GM19438 (cell line): ENCODE measurements at regions not wholly inside any gene's neighbourhood (a gene's known extent, or its start where the extent isn't known, plus 50 kb on each side); places are given as distances from the start of the nearest gene placed in this dataset.

ENCODE experiments used
- ATAC-seq: cut with Tn5 transposase; IDR thresholded peaks from one replicate; pipeline ENCODE4 v1.9.1; 2021; ENCODE audit warnings: low read depth; ENCODE audit not compliant: unreplicated experiment

DNA sequence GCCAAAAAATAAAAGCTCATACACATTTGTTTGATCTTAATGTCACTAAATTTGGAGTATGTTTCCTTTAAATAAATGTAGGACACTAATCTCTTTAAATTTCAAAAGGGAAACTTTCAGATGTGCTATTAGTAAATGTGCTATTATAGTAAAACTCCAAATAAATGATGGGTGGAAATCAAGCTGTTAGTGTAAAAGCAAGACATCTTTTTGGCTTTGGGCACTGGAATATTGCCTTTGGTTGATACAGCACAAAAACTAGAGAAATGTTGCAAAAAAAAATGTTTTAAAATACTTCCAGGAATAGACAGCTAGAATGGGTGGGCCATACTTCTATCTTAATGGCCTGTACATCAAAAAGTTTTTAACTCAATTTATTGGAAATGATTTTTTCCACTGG, 151.6 kb downstream of the FBXO8 start:
- ATAC-seq, result no peak

GRCh38 chr4:174122705-174123104, 160.8 kb downstream of the FBXO8 start:
- no peak for ATAC-seq

DNA sequence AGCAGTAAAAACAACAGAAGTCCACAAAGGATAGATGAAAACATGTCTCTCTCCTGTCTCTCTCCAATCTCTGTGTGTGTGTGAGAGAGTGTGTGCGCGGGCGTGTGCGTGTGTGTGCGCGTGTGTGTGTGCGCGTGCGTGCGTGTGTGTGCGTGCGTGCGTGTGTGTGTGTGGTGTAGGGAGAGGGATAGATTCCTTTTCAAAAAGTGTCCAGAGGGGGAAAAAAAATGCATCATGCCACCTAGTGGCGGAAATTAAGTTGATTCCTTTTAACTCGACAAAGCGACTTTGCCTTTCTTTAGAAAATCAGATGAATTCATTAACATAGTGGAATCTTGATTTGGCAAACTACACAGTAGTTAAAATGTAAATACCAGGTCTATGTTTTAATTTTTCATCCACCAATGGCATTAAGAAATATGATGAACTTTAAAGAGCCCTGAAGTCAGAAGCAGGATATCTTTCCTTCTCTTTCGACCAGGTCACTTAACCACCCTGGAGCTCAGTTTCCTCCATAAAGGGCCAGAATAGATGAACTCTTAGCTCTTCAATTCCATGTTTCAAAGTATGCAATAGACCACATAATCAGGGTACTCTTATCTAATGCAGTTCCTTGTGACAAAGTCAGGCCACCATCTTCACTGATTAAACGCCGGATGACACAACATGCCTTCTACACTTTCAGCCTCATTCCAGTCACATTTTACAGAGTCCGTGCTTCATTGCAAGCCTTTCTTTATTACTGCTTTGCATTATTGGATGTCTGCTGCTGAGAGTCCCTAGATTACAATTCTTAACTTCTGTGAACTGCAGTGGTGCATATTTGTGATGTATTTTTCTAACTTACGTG, 162.8 kb downstream of the FBXO8 start:
- peak; percentile 74 for ATAC-seq

GRCh38 chr4:174119830-174120229, 163.6 kb downstream of the FBXO8 start:
- no peak for ATAC-seq

- no peak for ATAC-seq
These were observed 164.4 kb downstream of the FBXO8 start for GRCh38 chr4:174119051-174119450.

DNA sequence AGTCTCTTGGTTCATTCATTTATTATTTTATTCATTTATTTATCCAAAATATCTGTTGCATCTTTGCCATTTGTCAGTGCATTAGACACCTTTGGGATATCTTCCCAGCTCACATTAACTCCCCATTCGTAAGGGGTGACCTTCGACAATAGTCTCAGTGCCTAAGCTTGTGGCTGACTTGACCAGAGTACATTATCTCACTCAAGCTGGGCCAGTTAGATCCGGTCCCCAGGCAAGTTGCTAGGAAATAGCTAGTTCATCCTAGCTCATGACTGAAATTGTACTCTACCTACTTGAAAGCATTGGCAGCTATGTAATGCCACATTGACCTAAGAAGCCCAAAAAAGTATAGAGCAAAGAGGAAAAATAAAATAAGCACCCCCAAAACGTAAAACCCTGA, 165.3 kb downstream of the FBXO8 start:
- ATAC-seq, result no peak

DNA sequence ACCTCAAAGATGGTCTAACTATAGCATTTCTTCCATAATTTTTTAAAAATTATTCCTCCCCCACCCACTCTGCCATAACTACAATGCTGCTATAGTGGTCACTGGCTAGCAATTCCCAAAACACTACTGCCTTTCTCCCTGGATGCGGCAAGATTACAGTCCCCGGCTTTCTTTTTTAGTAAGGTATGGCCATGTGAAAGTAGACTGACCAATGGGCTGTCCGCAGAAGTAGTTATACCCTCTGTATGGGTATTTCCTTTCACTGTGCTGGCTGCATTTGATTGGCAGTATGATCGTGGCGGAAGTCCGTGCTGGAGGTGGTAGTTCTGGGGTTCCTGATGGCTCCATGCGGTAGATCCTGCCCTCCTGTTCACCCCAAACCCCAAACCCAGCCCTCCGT, 166.0 kb downstream of the FBXO8 start:
- no peak for ATAC-seq

DNA sequence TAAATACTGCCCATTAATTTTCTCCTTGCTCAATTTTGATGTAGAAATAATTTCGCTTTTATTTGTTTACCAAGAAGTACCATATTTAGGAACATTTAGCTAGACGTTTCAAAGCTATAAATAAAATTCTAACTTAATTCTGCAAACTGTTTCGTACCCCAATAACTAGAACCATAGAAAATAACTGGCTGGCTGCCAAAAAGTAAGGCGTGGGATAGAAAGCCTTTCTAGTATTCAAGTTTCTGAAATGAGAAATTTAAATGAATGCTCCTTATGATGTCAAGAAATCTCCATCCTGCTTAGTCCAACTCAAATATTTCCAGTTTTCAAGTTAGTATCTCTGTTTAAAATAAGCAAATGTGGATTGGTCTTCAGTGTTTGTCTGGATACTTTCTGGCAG, 167.4 kb downstream of the FBXO8 start:
- ATAC-seq, result no peak

- ATAC-seq, result no peak
These were observed 172.0 kb downstream of the FBXO8 start for GRCh38 chr4:174111422-174111821.

- no peak for ATAC-seq
These were observed 173.3 kb downstream of the FBXO8 start for GRCh38 chr4:174110180-174110579.

DNA sequence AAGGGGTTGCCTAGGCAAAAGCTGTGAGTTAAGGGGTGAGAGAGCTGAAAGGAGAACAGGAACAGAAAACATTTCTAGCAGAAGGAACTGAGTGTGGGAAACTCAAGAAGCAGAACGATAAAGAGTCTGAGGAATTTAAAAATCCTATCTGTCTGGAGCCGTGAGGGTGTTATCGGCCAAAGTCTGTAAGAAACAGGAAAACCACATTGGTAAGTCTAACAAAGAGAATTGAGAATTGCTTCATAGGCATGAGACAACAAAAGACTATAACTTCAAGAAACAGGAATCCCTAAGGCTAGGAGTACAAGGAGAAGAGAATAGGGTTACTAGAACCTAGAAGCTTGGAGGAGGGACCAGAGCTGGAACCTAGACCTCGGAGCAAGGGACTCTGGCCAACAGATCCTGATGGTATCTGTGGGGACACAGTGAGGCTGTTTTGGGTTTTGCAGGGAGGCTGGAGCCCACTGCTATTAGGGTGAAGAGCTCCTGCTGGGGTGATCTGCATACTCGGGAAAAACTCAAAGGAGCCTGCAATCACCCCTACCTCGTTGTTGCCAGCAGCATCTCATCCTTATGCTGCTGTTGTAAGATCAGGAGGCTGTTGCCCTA, 175.6 kb downstream of the FBXO8 start:
- ATAC-seq, result no peak

DNA sequence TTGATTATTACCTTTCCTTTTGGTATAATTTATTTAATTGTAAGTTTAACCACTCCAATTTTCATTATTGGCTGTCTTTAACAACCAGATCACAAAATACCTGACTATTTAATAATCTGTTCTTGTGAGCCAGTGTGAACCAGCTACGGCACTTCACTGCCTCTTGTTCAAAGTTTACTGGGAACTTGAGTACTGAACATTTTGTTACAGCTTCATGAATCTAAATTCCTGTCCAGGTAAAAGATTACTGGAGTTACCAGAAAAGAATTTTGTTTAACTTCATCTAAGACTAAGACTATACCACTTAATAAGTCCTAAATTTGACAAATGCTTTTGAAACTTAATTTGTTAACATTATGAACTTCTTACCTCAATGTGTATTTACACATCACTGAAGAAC, 178.3 kb downstream of the FBXO8 start:
- ATAC-seq, result no peak

DNA sequence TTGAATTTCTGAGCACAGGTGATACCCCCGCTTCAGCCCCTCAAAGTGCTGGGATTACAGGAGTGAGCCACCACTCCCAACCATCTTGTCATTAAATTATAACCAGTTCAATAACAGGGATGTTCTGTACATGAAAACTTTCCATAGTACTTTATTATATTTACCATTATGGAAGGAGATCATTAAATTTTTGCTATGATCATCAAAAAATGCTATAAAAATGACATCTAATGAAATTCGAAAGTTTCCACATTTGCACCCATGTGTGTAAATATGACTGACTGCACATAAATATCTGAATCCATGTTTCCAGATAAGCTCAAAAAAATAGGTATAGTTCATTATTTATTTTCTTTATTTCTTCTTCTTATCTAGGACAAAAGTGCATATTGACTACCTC, 182.6 kb downstream of the FBXO8 start:
- ATAC-seq, result no peak

DNA sequence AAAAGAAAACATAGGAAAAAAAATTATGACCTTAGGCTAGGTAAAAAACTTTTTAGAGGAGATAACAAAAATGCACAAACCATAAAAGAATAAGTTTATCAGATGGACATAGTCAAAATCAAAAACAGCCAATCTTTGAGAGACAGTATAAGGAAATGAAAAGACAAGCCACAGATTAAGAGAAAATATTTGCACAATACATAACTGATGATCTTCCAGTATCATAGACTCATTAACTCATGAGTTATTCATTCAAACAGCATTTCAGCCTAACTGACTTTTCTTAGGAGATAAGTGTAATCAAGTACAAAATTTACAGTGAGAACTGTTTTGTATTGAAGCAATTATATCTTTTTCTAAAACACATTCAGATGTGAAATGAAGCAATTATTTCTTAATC, 183.8 kb downstream of the FBXO8 start:
- ATAC-seq, result no peak

GRCh38 chr4:174096999-174097398, 186.5 kb downstream of the FBXO8 start:
- ATAC-seq, result no peak

DNA sequence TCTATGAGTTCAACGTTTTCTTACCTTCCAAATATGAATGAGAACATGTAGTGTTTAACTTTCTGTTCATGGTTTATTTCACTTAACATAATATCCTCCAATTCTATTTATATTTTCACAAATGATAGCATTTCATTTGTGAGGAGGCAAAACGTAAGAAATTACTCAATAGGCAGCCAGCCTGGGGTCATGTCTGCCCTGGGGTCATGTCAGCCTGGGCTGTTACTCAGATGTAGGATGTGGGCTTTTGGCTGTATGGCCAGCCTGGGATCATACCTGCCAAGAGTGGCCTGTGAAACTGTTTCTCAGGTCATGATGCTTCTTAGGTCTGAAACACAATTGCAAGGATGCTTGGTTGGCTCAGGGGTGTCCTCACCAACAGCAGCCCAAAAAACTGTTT, 187.0 kb downstream of the FBXO8 start:
- ATAC-seq, result no peak

GRCh38 chr4:174091130-174091529, 192.3 kb downstream of the FBXO8 start:
- ATAC-seq, result no peak

DNA sequence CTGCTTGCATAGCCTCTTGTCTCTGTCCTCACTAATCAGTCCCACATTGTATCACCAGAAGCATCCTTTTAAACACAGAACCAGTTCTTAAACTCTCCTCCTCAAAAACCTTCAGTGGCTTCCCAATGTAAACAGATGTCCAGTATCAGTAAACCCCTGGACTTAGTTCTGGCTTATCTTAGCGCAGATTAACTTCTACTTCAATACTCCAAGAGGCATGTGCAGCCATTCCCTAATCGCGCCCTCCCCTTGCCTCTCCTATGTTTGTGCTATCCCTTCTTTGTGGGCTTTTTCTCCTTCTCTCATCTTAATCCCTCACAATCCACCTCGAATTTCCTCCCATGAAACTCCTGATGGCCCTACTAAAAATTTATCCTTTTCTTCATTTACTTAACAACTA, 193.8 kb downstream of the FBXO8 start:
- no peak for ATAC-seq

- no peak for ATAC-seq
These were observed 194.7 kb downstream of the FBXO8 start for GRCh38 chr4:174088795-174089194.

- no peak for ATAC-seq
These were observed 196.4 kb downstream of the FBXO8 start for GRCh38 chr4:174086829-174087799.

GRCh38 chr4:174084981-174085380, 198.5 kb downstream of the FBXO8 start:
- ATAC-seq, result no peak
